HCT116 (cell line): ENCODE measurements at regions not wholly inside any gene's neighbourhood (a gene's known extent, or its start where the extent isn't known, plus 50 kb on each side); places are given as distances from the start of the nearest gene placed in this dataset.

Experiments used
- ATAC-seq: fragments of 200-7000 bp; cut with Tn5 transposase; 2 replicates; pipeline ENCODE4 v1.9.1; 2020; ENCODE audit warnings: mild to moderate bottlenecking, moderate library complexity
- BruUV-seq: library from RNA; stranded (reverse); fragments of 400-500 nt; replicated peaks from 2 replicates; lab custom pipeline; 2021; lab: Mats Ljungman, UMichigan
- CTCF ChIA-PET: fragments of 300-600 bp; sonication (Branson Sonifier 250); formaldehyde crosslinking; loops from one replicate; lab custom pipeline; 2021; ENCODE audit warnings: antibody characterized with exemption; lab: Charles Lee
- POLR2A ChIA-PET: fragments of 300-600, 350-600 bp; sonication (Branson Sonifier 250); formaldehyde crosslinking; loops from one replicate; lab custom pipeline; 2021; ENCODE audit warnings: antibody characterized with exemption; lab: Charles Lee
- RAD21 ChIA-PET, 2 experiments: fragments of 300-600 bp; sonication (Branson Sonifier 250); formaldehyde crosslinking; loops; one replicate each; lab custom pipeline; 2023; ENCODE audit warnings: low total read pairs in 2 of 2; ENCODE audit not compliant: uncharacterized antibody in 2 of 2, unreplicated experiment in 2 of 2, low non-redundant PET in 1 of 2; lab: Charles Lee
- DNase-seq: peaks from one replicate; pipeline ENCODE4 v3.0.0-alpha.2; 2010; ENCODE audit warnings: low read depth, low spot score
- H2AFZ ChIP-seq: fragments of 200-600 bp; shearing (Covaris generic), sonication (generic); 2 replicates; pipeline ENCODE4 v1.6.1; 2017; ENCODE audit warnings: low read depth, mixed run types, mixed read lengths, antibody characterized with exemption, low read length; ENCODE audit not compliant: poor library complexity, severe bottlenecking
- H3K27ac ChIP-seq: 2 replicates; pipeline ENCODE4 v1.5.1; 2012; ENCODE audit warnings: low read depth, low read length
- H3K27me3 ChIP-seq: fragments of 200-600 bp; sonication (generic); 2 replicates; pipeline ENCODE4 v1.6.1; 2016; ENCODE audit warnings: mixed run types, low read length, mixed read lengths; ENCODE audit not compliant: insufficient read depth
- H3K36me3 ChIP-seq, 2 experiments: fragments of 200-500 bp in 1 of 2; fragments of 200-600 bp in 1 of 2; sonication (Bioruptor generic) in 1 of 2; sonication (generic) in 1 of 2; 2 replicates each; pipeline versions ENCODE4 v1.5.1 to v1.6.1; 2014 to 2016; ENCODE audit warnings: low read length in 2 of 2, inconsistent platforms in 1 of 2, mixed read lengths in 1 of 2, mixed run types in 1 of 2; ENCODE audit not compliant: insufficient read depth in 2 of 2, control insufficient read depth in 1 of 2
- H3K4me1 ChIP-seq, 2 experiments: fragments of 200-600 bp in 1 of 2; sonication (generic) in 1 of 2; 2 replicates each; pipeline versions ENCODE4 v1.5.1 to v1.6.1; 2012 to 2017; ENCODE audit warnings: low read length in 2 of 2, inconsistent platforms in 1 of 2, mild to moderate bottlenecking in 1 of 2, mixed read lengths in 1 of 2, mixed run types in 1 of 2, moderate library complexity in 1 of 2; ENCODE audit not compliant: insufficient read depth in 2 of 2, control insufficient read depth in 1 of 2
- H3K4me2 ChIP-seq: fragments of 200-600 bp; sonication (generic); 2 replicates; pipeline ENCODE4 v1.6.1; 2017; ENCODE audit warnings: mixed run types, low read length, mixed read lengths
- H3K4me3 ChIP-seq, 2 experiments: fragments of 200-600 bp in 1 of 2; sonication (generic) in 1 of 2; replicated peaks in 1 of 2; 2 replicates each; pipeline ENCODE4 v1.5.1; 2011 to 2016; ENCODE audit warnings: low read length in 2 of 2, control low read depth in 1 of 2, low read depth in 1 of 2, mild to moderate bottlenecking in 1 of 2, mixed read lengths in 1 of 2, mixed run types in 1 of 2
- H3K79me2 ChIP-seq: fragments of 200-600 bp; sonication (generic); 2 replicates; pipeline ENCODE4 v1.6.1; 2017; ENCODE audit warnings: mild to moderate bottlenecking, mixed run types, low read length, moderate library complexity, mixed read lengths; ENCODE audit not compliant: insufficient read depth
- H3K9ac ChIP-seq: fragments of 200-600 bp; sonication (generic); 2 replicates; pipeline ENCODE4 v1.6.1; 2016; ENCODE audit warnings: low read length, mixed read lengths
- H3K9me2 ChIP-seq: fragments of 200-600 bp; sonication (generic), shearing (Covaris generic); 2 replicates; pipeline ENCODE4 v1.6.1; 2017; ENCODE audit warnings: mixed run types, mild to moderate bottlenecking, moderate library complexity; ENCODE audit not compliant: insufficient read depth
- H3K9me3 ChIP-seq, 2 experiments: fragments of 200-500 bp in 1 of 2; fragments of 200-600 bp in 1 of 2; sonication (Bioruptor generic) in 1 of 2; sonication (generic) in 1 of 2; 2 replicates each; pipeline ENCODE4 v1.6.1; 2014 to 2017; ENCODE audit warnings: low read length in 2 of 2, mixed read lengths in 2 of 2, inconsistent platforms in 1 of 2, low read depth in 1 of 2, mild to moderate bottlenecking in 1 of 2, mixed run types in 1 of 2, moderate library complexity in 1 of 2; ENCODE audit not compliant: control insufficient read depth in 1 of 2, insufficient read depth in 1 of 2
- H4K20me1 ChIP-seq: fragments of 200-600 bp; sonication (generic), shearing (Covaris generic); 2 replicates; pipeline ENCODE4 v1.6.1; 2017; ENCODE audit warnings: mixed run types, mild to moderate bottlenecking, moderate library complexity; ENCODE audit not compliant: insufficient read depth
- CBX3 ChIP-seq: IDR thresholded peaks from 2 replicates; pipeline ENCODE4 v1.6.1; 2012; ENCODE audit warnings: low read depth
- EGR1 ChIP-seq: IDR thresholded peaks from 2 replicates; pipeline ENCODE4 v1.6.1; 2012; ENCODE audit warnings: low read depth
- ELF1 ChIP-seq: IDR thresholded peaks from 2 replicates; pipeline ENCODE4 v1.6.1; 2012; ENCODE audit warnings: low read depth, borderline replicate concordance
- EZH2 ChIP-seq: fragments of 200-600 bp; sonication (generic); IDR thresholded peaks from 2 replicates; pipeline ENCODE4 v1.6.1; 2017; ENCODE audit warnings: antibody characterized with exemption, mixed run types
- EZH2phosphoT487 ChIP-seq: fragments of 200-600 bp; IDR thresholded peaks from 2 replicates; pipeline ENCODE4 v1.6.1; 2018; ENCODE audit warnings: antibody characterized with exemption, borderline replicate concordance
- POLR2A ChIP-seq: IDR thresholded peaks from 2 replicates; pipeline ENCODE4 v1.7.0; 2011; ENCODE audit warnings: borderline replicate concordance; ENCODE audit not compliant: insufficient read depth, insufficient read length; ENCODE audit errors: extremely low read depth
- POLR2AphosphoS5 ChIP-seq: IDR thresholded peaks from 2 replicates; pipeline ENCODE4 v1.6.1; 2011; ENCODE audit warnings: mild to moderate bottlenecking, low read depth, low read length, moderate library complexity
- RAD21 ChIP-seq: IDR thresholded peaks from 2 replicates; pipeline ENCODE4 v1.6.1; 2012; ENCODE audit warnings: low read depth, mild to moderate bottlenecking
- SIN3A ChIP-seq: IDR thresholded peaks from 2 replicates; pipeline ENCODE4 v1.6.1; 2012; ENCODE audit warnings: low read depth
- SP1 ChIP-seq: IDR thresholded peaks from 2 replicates; pipeline ENCODE4 v1.6.1; 2012; ENCODE audit warnings: low read depth
- TCF7L2 ChIP-seq: IDR thresholded peaks from 2 replicates; pipeline ENCODE4 v1.7.0; 2011; ENCODE audit warnings: borderline replicate concordance, inconsistent platforms; ENCODE audit not compliant: insufficient read depth, insufficient read length; ENCODE audit errors: extremely low read depth
- YY1 ChIP-seq: IDR thresholded peaks from 2 replicates; pipeline ENCODE4 v1.6.1; 2011; ENCODE audit warnings: low read length, low read depth, moderate library complexity, mild to moderate bottlenecking; ENCODE audit not compliant: insufficient replicate concordance; ENCODE audit errors: extremely low read depth
- ZFX ChIP-seq: fragments of 450-650 bp; IDR thresholded peaks from 2 replicates; pipeline ENCODE4 v1.6.1; 2017
- ZNF274 ChIP-seq: fragments of 200-500 bp; sonication (Bioruptor generic); IDR thresholded peaks from 2 replicates; pipeline ENCODE4 v1.6.1; 2014; ENCODE audit warnings: mild to moderate bottlenecking, low read depth, low read length, inconsistent platforms
- intact Hi-C: fragments of 100-400 bp; cut with micrococcal nuclease; formaldehyde crosslinking; loops from 2 replicates; pipeline ENCODE4 v1.10.0; 2022
- TF ChIP-seq, protein P1 (sequence below): IDR thresholded peaks from 2 replicates; pipeline ENCODE4 v1.6.1; 2012; ENCODE audit warnings: low read depth
- TF ChIP-seq, protein P2 (sequence below): IDR thresholded peaks from 2 replicates; pipeline ENCODE4 v1.6.1; 2012
- TF ChIP-seq, protein P3 (sequence below): IDR thresholded peaks from 2 replicates; pipeline ENCODE4 v1.6.1; 2012
- TF ChIP-seq, protein P4 (sequence below): IDR thresholded peaks from 2 replicates; pipeline ENCODE4 v1.6.1; 2011; ENCODE audit warnings: mild to moderate bottlenecking, low read length, moderate library complexity; ENCODE audit not compliant: insufficient replicate concordance; ENCODE audit errors: extremely low read depth

DNA sequence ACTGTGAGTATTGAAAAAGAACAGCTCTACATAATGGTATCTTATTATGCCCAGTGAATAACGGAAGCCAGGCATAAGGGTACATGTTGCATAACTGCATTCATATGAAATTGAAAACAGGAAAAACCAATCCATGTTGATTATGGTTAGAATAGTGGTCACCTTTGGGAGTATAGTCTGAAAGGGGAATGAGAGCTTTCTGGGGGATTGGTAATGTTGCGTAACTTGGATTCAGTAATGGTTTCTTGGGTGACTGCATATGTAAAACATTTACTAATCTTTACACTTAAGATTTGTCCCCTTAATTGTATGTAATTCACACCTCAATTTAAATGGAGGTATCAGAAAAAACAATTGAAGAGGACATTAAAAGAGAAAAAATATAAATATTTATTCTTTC lies 292.1 kb downstream of the LMO4 start:
- no peak overlapping the region for H3K4me2 ChIP-seq
- no TSS peak for BruUV-seq
- intact Hi-C loops = no loop called here
- H3K9me3 ChIP-seq = no peaks in the 10 kb centered on the region
- ChIA-PET RAD21 (no interaction called here), POLR2A (no interaction called here), CTCF (no interaction called here)
- no peaks in the 10 kb centered on the region for H4K20me1 ChIP-seq
- H3K27ac ChIP-seq = no peak overlapping the region
- H3K4me1 ChIP-seq = no peaks in the 10 kb centered on the region
- H3K4me3 ChIP-seq = no peak overlapping the region
- DNase-seq = no peak
- no peaks in the 10 kb centered on the region for H3K36me3 ChIP-seq
- no peak for TF ChIP-seq ELF1
- TF ChIP-seq CBX3 = no peak
- no peak for TF ChIP-seq EZH2
- TF ChIP-seq, protein P1, sequence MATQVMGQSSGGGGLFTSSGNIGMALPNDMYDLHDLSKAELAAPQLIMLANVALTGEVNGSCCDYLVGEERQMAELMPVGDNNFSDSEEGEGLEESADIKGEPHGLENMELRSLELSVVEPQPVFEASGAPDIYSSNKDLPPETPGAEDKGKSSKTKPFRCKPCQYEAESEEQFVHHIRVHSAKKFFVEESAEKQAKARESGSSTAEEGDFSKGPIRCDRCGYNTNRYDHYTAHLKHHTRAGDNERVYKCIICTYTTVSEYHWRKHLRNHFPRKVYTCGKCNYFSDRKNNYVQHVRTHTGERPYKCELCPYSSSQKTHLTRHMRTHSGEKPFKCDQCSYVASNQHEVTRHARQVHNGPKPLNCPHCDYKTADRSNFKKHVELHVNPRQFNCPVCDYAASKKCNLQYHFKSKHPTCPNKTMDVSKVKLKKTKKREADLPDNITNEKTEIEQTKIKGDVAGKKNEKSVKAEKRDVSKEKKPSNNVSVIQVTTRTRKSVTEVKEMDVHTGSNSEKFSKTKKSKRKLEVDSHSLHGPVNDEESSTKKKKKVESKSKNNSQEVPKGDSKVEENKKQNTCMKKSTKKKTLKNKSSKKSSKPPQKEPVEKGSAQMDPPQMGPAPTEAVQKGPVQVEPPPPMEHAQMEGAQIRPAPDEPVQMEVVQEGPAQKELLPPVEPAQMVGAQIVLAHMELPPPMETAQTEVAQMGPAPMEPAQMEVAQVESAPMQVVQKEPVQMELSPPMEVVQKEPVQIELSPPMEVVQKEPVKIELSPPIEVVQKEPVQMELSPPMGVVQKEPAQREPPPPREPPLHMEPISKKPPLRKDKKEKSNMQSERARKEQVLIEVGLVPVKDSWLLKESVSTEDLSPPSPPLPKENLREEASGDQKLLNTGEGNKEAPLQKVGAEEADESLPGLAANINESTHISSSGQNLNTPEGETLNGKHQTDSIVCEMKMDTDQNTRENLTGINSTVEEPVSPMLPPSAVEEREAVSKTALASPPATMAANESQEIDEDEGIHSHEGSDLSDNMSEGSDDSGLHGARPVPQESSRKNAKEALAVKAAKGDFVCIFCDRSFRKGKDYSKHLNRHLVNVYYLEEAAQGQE = no peak
- no peak for TF ChIP-seq TCF7L2
- no peak for TF ChIP-seq EGR1
- no peak for TF ChIP-seq ZFX
- TF ChIP-seq, protein P2, sequence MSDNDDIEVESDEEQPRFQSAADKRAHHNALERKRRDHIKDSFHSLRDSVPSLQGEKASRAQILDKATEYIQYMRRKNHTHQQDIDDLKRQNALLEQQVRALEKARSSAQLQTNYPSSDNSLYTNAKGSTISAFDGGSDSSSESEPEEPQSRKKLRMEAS = no peak
- no peak for TF ChIP-seq SIN3A
- no peak for TF ChIP-seq RAD21
- no peak for TF ChIP-seq SP1
- TF ChIP-seq, protein P3, sequence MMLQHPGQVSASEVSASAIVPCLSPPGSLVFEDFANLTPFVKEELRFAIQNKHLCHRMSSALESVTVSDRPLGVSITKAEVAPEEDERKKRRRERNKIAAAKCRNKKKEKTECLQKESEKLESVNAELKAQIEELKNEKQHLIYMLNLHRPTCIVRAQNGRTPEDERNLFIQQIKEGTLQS = no peak
- no peak for TF ChIP-seq POLR2AphosphoS5
- TF ChIP-seq EZH2phosphoT487 = no peak
- no peak for TF ChIP-seq POLR2A
- TF ChIP-seq YY1 = no peak
- TF ChIP-seq, protein P4, sequence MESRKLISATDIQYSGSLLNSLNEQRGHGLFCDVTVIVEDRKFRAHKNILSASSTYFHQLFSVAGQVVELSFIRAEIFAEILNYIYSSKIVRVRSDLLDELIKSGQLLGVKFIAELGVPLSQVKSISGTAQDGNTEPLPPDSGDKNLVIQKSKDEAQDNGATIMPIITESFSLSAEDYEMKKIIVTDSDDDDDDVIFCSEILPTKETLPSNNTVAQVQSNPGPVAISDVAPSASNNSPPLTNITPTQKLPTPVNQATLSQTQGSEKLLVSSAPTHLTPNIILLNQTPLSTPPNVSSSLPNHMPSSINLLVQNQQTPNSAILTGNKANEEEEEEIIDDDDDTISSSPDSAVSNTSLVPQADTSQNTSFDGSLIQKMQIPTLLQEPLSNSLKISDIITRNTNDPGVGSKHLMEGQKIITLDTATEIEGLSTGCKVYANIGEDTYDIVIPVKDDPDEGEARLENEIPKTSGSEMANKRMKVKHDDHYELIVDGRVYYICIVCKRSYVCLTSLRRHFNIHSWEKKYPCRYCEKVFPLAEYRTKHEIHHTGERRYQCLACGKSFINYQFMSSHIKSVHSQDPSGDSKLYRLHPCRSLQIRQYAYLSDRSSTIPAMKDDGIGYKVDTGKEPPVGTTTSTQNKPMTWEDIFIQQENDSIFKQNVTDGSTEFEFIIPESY = no peak
- no peak for TF ChIP-seq ZNF274
- no peak overlapping the region for H2AFZ ChIP-seq
- no peaks in the 10 kb centered on the region for H3K27me3 ChIP-seq
- H3K9ac ChIP-seq = no peak overlapping the region
- H3K79me2 ChIP-seq = no peaks in the 10 kb centered on the region
- no peaks in the 10 kb centered on the region for H3K9me2 ChIP-seq
- no peak for ATAC-seq
